ENCODE measurements at regions not wholly inside any gene's neighbourhood (a gene's known extent, or its start where the extent isn't known, plus 50 kb on each side); places are given as distances from the start of the nearest gene placed in this dataset.

DNA sequence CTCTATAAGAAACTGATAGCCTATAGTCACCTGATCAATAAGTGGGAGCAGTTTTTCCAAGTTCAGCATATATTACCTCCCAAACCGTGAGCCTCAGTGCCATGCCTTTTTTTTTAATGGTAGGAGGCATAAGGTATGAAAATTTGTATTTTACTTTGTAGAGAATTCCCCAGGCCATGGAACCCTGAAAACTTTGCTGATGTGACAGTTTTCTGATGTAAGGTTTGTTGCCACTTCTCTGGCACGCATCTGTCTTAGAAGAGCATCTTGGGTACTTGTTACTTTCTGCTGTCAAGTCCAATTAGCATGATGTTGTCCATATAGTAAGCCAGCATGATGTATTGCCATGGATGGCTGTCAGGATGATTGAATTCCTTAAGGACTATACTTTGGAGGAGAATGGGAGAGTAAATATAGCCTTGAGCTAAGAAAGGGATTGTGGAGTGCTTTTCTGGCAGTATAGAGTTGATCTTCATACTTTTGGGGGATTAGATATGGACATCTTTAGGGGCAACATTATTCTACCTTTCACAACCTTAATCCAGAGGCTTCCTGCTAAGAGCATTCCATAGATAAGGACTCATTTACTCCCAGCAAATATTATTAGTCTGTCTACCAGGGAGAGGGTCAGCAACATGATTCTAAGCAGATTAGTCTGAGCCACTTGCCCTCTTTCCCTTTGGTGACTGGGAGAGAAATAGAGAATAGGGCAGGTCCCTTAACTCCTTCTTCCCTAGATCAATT, 389.6 kb downstream of the YTHDC2 start:
- H3K4me3 ChIP-seq: no peak overlapping the region
- H3K27ac ChIP-seq: no peak overlapping the region
- no peak for DNase-seq
- TF ChIP-seq CTCF (IDR thresholded peaks at IDR 0.05): no peak
- no peaks in the 10 kb centered on the region for H3K27me3 ChIP-seq
- no peaks in the 10 kb centered on the region for H3K4me1 ChIP-seq
- no peaks in the 10 kb centered on the region for H3K36me3 ChIP-seq
- no peaks in the 10 kb centered on the region for H3K9me3 ChIP-seq
- intact Hi-C loops (cut with DNase I; ENCODE audit: low total_unique reads): no loop called here

GRCh38 chr5:113909782-113910181, 396.3 kb downstream of the YTHDC2 start:
- intact Hi-C loops (cut with DNase I; ENCODE audit: low total_unique reads): no loop called here

DNA sequence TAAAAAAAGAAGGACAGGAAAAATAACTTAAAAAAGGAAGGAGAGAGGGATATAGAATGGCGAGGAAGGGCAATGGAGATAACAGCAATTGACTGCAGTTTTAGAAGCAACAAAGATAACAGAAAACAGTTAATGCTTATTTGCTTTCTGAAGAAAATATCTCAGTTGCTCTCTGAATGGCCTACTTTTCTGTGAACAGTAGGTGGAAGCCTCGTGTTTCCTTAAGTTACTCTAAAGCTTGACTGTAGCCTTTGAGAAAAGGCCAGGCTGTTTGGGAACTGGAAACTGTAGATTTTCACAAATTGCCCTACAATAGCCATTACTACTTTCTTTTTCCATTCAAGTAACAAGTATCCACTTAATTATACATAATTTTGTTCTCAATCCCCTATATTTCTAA, 404.5 kb downstream of the YTHDC2 start:
- intact Hi-C loops (cut with DNase I; ENCODE audit: low total_unique reads): no loop called here

More at GRCh38 chr5:113909782-113910181, 396.3 kb downstream of the YTHDC2 start:
- TF ChIP-seq CTCF (IDR thresholded peaks at IDR 0.05): no peak
- Histone ChIP-seq H3K4me1 (no peaks in the 10 kb centered on the region), H3K27ac (no peak overlapping the region), H3K27me3 (no peaks in the 10 kb centered on the region), H3K4me3 (no peak overlapping the region), H3K9me3 (no peaks in the 10 kb centered on the region), H3K36me3 (no peaks in the 10 kb centered on the region)
- DNase-seq: no peak

GRCh38 chr5:113922343-113922742, 408.8 kb downstream of the YTHDC2 start:
- Histone ChIP-seq H3K9me3 (no peaks in the 10 kb centered on the region), H3K27ac (no peak overlapping the region), H3K4me3 (no peak overlapping the region), H3K36me3 (no peaks in the 10 kb centered on the region), H3K27me3 (peaks cover 0 to 5% of the 10 kb centered on the region in 2 donors), H3K4me1 (no peaks in the 10 kb centered on the region)
- intact Hi-C loops (cut with DNase I; ENCODE audit: low total_unique reads): no loop called here
- no peak for TF ChIP-seq CTCF (IDR thresholded peaks at IDR 0.05)
- no peak for DNase-seq

More for the DNA sequence above, 404.5 kb downstream of the YTHDC2 start:
- Histone ChIP-seq H3K36me3 (no peaks in the 10 kb centered on the region), H3K9me3 (no peaks in the 10 kb centered on the region), H3K4me1 (no peaks in the 10 kb centered on the region), H3K27ac (no peak overlapping the region), H3K4me3 (no peak overlapping the region), H3K27me3 (peaks cover 0 to 5% of the 10 kb centered on the region in 2 donors)
- no peak for DNase-seq
- no peak for TF ChIP-seq CTCF (IDR thresholded peaks at IDR 0.05)

DNA sequence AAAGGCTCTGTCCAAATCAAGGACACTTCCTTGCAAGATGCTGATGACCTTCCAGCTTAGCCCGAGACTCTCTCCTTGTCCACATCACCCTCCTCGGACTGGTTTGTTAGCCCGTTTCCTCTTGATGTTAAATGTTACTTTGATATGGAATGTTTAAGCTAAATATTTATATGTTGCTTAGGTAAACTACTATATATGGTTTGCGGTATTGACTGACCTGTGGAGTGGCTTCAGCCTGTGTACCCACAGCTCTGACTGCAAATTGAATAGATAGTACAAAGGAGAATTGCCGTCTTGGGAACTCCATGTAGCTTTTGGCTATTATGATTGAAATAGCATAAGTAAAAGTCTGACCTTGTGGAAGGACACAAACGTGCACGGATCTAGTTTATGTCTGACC, 422.0 kb downstream of the YTHDC2 start:
- TF ChIP-seq CTCF (IDR thresholded peaks at IDR 0.05): no peak
- H3K27ac ChIP-seq: no peak overlapping the region
- intact Hi-C loops (cut with DNase I; ENCODE audit: low total_unique reads): no loop called here
- H3K9me3 ChIP-seq: no peaks in the 10 kb centered on the region
- no peak for DNase-seq
- H3K4me3 ChIP-seq: no peak overlapping the region
- H3K4me1 ChIP-seq: no peaks in the 10 kb centered on the region
- H3K36me3 ChIP-seq: no peaks in the 10 kb centered on the region
- no peaks in the 10 kb centered on the region for H3K27me3 ChIP-seq
